Neuronal stem cell (in vitro differentiated cells): ENCODE measurements at regions not wholly inside any gene's neighbourhood (a gene's known extent, or its start where the extent isn't known, plus 50 kb on each side); places are given as distances from the start of the nearest gene placed in this dataset.

Experiments used
- DNase-seq: peaks from one replicate; pipeline ENCODE4 v3.0.0-alpha.2; 2013; ENCODE audit warnings: low spot score
- H2AFZ ChIP-seq: one replicate; pipeline ENCODE4 v1.6.1; 2013; ENCODE audit warnings: mild to moderate bottlenecking, low read length, inconsistent platforms
- H2AK5ac ChIP-seq: 2 replicates; pipeline ENCODE4 v1.6.1; 2013; ENCODE audit warnings: low read depth, mild to moderate bottlenecking, inconsistent platforms, low read length, moderate library complexity, mixed read lengths
- H2BK120ac ChIP-seq: 2 replicates; pipeline ENCODE4 v1.6.1; 2013; ENCODE audit warnings: low read depth, mild to moderate bottlenecking, inconsistent platforms, low read length, moderate library complexity, mixed read lengths
- H2BK12ac ChIP-seq: one replicate; pipeline ENCODE4 v1.6.1; 2013; ENCODE audit warnings: low read length, inconsistent platforms
- H2BK15ac ChIP-seq: 2 replicates; pipeline ENCODE4 v1.6.1; 2013; ENCODE audit warnings: mild to moderate bottlenecking, low read length, inconsistent platforms, mixed read lengths
- H2BK5ac ChIP-seq: one replicate; pipeline ENCODE4 v1.6.1; 2013; ENCODE audit warnings: inconsistent platforms, mild to moderate bottlenecking, low read length, moderate library complexity
- H3K14ac ChIP-seq: one replicate; pipeline ENCODE4 v1.6.1; 2013; ENCODE audit warnings: low read length, inconsistent platforms
- H3K18ac ChIP-seq: 2 replicates; pipeline ENCODE4 v1.6.1; 2013; ENCODE audit warnings: low read length, inconsistent platforms
- H3K23ac ChIP-seq: 2 replicates; pipeline ENCODE4 v1.6.1; 2013; ENCODE audit warnings: low read depth, mild to moderate bottlenecking, mixed read lengths, low read length, inconsistent platforms; ENCODE audit not compliant: poor library complexity
- H3K27ac ChIP-seq: replicated peaks from 3 replicates; pipeline ENCODE4 v1.5.1; 2013; ENCODE audit warnings: low read length, inconsistent platforms
- H3K27me3 ChIP-seq, 3 experiments: 2 replicates each; pipeline ENCODE4 v1.6.1; 2013; ENCODE audit warnings: low read length in 3 of 3, mild to moderate bottlenecking in 2 of 3, inconsistent platforms in 1 of 3, low read depth in 1 of 3, mixed read lengths in 1 of 3, moderate library complexity in 1 of 3; ENCODE audit not compliant: control insufficient read depth in 3 of 3, insufficient read depth in 3 of 3
- H3K36me3 ChIP-seq, 2 donors: replicated peaks in 1 of 2; 2 replicates each; pipeline ENCODE4 v1.6.1; 2013; ENCODE audit warnings: low read length in 2 of 2; ENCODE audit not compliant: control insufficient read depth in 2 of 2, insufficient read depth in 2 of 2
- H3K4ac ChIP-seq: 2 replicates; pipeline ENCODE4 v1.6.1; 2013; ENCODE audit warnings: inconsistent platforms, mild to moderate bottlenecking, low read length, moderate library complexity
- H3K4me1 ChIP-seq, 2 donors: 1 replicate in 1 of 2; 2 replicates in 1 of 2; pipeline ENCODE4 v1.6.1; 2013; ENCODE audit warnings: low read length in 2 of 2, low read depth in 1 of 2; ENCODE audit not compliant: control insufficient read depth in 2 of 2, insufficient read depth in 1 of 2
- H3K4me2 ChIP-seq: one replicate; pipeline ENCODE4 v1.6.1; 2013; ENCODE audit warnings: mild to moderate bottlenecking, low read length, inconsistent platforms; ENCODE audit not compliant: insufficient read depth, poor library complexity, severe bottlenecking
- H3K4me3 ChIP-seq, 2 donors: 2 replicates each; pipeline ENCODE4 v1.5.1; 2013; ENCODE audit warnings: low read length in 2 of 2, mild to moderate bottlenecking in 2 of 2, inconsistent platforms in 1 of 2, moderate library complexity in 1 of 2
- H3K79me1 ChIP-seq: one replicate; pipeline ENCODE4 v1.6.1; 2013; ENCODE audit warnings: low read depth, mild to moderate bottlenecking, inconsistent platforms, low read length, moderate library complexity
- H3K9ac ChIP-seq: one replicate; pipeline ENCODE4 v1.6.1; 2013; ENCODE audit warnings: mild to moderate bottlenecking, low read depth, low read length, inconsistent platforms; ENCODE audit not compliant: poor library complexity
- H3K9me3 ChIP-seq, 2 donors: replicated peaks in 1 of 2; 2 replicates each; pipeline versions ENCODE3 to v1.6.1; 2013; ENCODE audit warnings: low read length in 2 of 2, mild to moderate bottlenecking in 2 of 2, inconsistent platforms in 1 of 2, low read depth in 1 of 2, mixed read lengths in 1 of 2, moderate library complexity in 1 of 2; ENCODE audit not compliant: control insufficient read depth in 2 of 2, insufficient read depth in 1 of 2
- H4K8ac ChIP-seq: one replicate; pipeline ENCODE4 v1.6.1; 2013; ENCODE audit warnings: low read depth, mild to moderate bottlenecking, inconsistent platforms, low read length, moderate library complexity
- H4K91ac ChIP-seq: one replicate; pipeline ENCODE4 v1.6.1; 2013; ENCODE audit warnings: low read length, low read depth, mild to moderate bottlenecking, inconsistent platforms; ENCODE audit not compliant: poor library complexity
- WGBS, 2 donors: extraction: QIAGEN DNeasy Blood & Tissue Kit; methylation state at CpG; one replicate each; pipeline ENCODE4 v1.1.7; 2013; ENCODE audit warnings: missing lambda C conversion rate in 2 of 2, mixed read lengths in 1 of 2; ENCODE audit not compliant: insufficient read length in 2 of 2, insufficient replicate concordance in 1 of 2; ENCODE audit errors: extremely low coverage in 2 of 2; 5-methylcytosine and 5-hydroxymethylcytosine counted together

- Histone ChIP-seq H2BK120ac (no peak overlapping the region), H2AK5ac (no peak overlapping the region), H3K79me1 (no peaks in the 10 kb centered on the region), H3K9ac (no peak overlapping the region), H3K14ac (no peak overlapping the region), H3K4ac (no peak overlapping the region), H2AFZ (no peak overlapping the region), H2BK5ac (no peak overlapping the region), H3K4me3 (no peak overlapping the region), H3K27ac (no peak overlapping the region), H3K18ac (no peak overlapping the region), H3K23ac (no peak overlapping the region), H3K4me1 (peaks cover 0 to 3% of the 10 kb centered on the region in 2 donors), H3K27me3 (peaks cover 0 to 5% (median 2%) of the 10 kb centered on the region in 3 experiments), H2BK12ac (no peak overlapping the region), H4K8ac (no peak overlapping the region), H4K91ac (no peak overlapping the region), H3K4me2 (no peak overlapping the region), H3K36me3 (no peaks in the 10 kb centered on the region), H3K9me3 (no peaks in the 10 kb centered on the region), H2BK15ac (no peak overlapping the region)
- DNase-seq, result no peak
- WGBS, 2 donors, result no CpG with 5 or more reads among the region's 6 CpGs
Measured at GRCh38 chr10:49243610-49244283, 55.2 kb upstream of the C10orf71 start.

- Histone ChIP-seq H3K9ac (no peak overlapping the region), H4K8ac (no peak overlapping the region), H3K27ac (no peak overlapping the region), H3K79me1 (no peaks in the 10 kb centered on the region), H2BK15ac (no peak overlapping the region), H2BK5ac (no peak overlapping the region), H3K4me1 (peaks cover 0 to 3% of the 10 kb centered on the region in 2 donors), H2BK120ac (no peak overlapping the region), H2BK12ac (no peak overlapping the region), H3K27me3 (peaks cover 0 to 5% (median 2%) of the 10 kb centered on the region in 3 experiments), H2AK5ac (no peak overlapping the region), H4K91ac (no peak overlapping the region), H3K18ac (peak overlapping the region; percentile 11), H3K4me2 (no peak overlapping the region), H2AFZ (no peak overlapping the region), H3K4ac (no peak overlapping the region), H3K14ac (no peak overlapping the region), H3K36me3 (no peaks in the 10 kb centered on the region), H3K4me3 (no peak overlapping the region), H3K9me3 (no peaks in the 10 kb centered on the region), H3K23ac (peak overlapping the region; percentile 76)
- WGBS, 2 donors, result no CpG with 5 or more reads among the region's 10 CpGs
- no peak for DNase-seq
Measured at GRCh38 chr10:49243139-49243538, 54.9 kb upstream of the TMEM273 start.

- no peak overlapping the region for H2BK5ac ChIP-seq
- no peak overlapping the region for H3K4me2 ChIP-seq
- no peaks in the 10 kb centered on the region for H3K36me3 ChIP-seq
- no peak overlapping the region for H2BK120ac ChIP-seq
- no peak overlapping the region for H2AK5ac ChIP-seq
- no peak overlapping the region for H3K4ac ChIP-seq
- no peak overlapping the region for H4K91ac ChIP-seq
- H3K79me1 ChIP-seq, result no peaks in the 10 kb centered on the region
- no peak overlapping the region for H3K23ac ChIP-seq
- no CpG with 5 or more reads among the region's 11 CpGs for WGBS, 2 donors
- H3K18ac ChIP-seq, result no peak overlapping the region
- H3K4me3 ChIP-seq, result no peak overlapping the region
- no peak overlapping the region for H2BK12ac ChIP-seq
- H3K27ac ChIP-seq, result no peak overlapping the region
- no peak overlapping the region for H3K9ac ChIP-seq
- H3K27me3 ChIP-seq, result peaks cover 0 to 5% (median 2%) of the 10 kb centered on the region in 3 experiments
- H3K4me1 ChIP-seq, result peaks cover 0 to 3% of the 10 kb centered on the region in 2 donors
- no peak for DNase-seq
- no peak overlapping the region for H3K14ac ChIP-seq
- no peak overlapping the region for H2AFZ ChIP-seq
- no peaks in the 10 kb centered on the region for H3K9me3 ChIP-seq
- no peak overlapping the region for H2BK15ac ChIP-seq
- H4K8ac ChIP-seq, result no peak overlapping the region
Measured at GRCh38 chr10:49242604-49243003, 54.4 kb upstream of the TMEM273 start.

- Histone ChIP-seq H3K4ac (no peak overlapping the region), H2BK15ac (no peak overlapping the region), H4K91ac (no peak overlapping the region), H3K9me3 (no peaks in the 10 kb centered on the region), H2BK12ac (no peak overlapping the region), H2AFZ (no peak overlapping the region), H3K18ac (no peak overlapping the region), H3K79me1 (no peaks in the 10 kb centered on the region), H3K9ac (no peak overlapping the region), H3K27me3 (peaks cover 0 to 5% (median 2%) of the 10 kb centered on the region in 3 experiments), H3K27ac (no peak overlapping the region), H3K4me2 (no peak overlapping the region), H3K4me3 (no peak overlapping the region), H3K36me3 (no peaks in the 10 kb centered on the region), H3K23ac (no peak overlapping the region), H3K4me1 (peaks cover 0 to 3% of the 10 kb centered on the region in 2 donors), H4K8ac (no peak overlapping the region), H2BK120ac (no peak overlapping the region), H2BK5ac (no peak overlapping the region), H2AK5ac (no peak overlapping the region), H3K14ac (no peak overlapping the region)
- no CpG with 5 or more reads among the region's 2 CpGs for WGBS, 2 donors
- no peak for DNase-seq
Measured at GRCh38 chr10:49241385-49241784, 53.2 kb upstream of the TMEM273 start.
